HEK293 (cell line): ENCODE measurements at regions not wholly inside any gene's neighbourhood (a gene's known extent, or its start where the extent isn't known, plus 50 kb on each side); places are given as distances from the start of the nearest gene placed in this dataset.

Experiments used
- CTCF ChIA-PET: fragments of 350-600 bp; formaldehyde crosslinking; extraction: SDS; loops from one replicate; lab custom pipeline; 2021; ENCODE audit warnings: antibody characterized with exemption; lab: Yijun Ruan, JAX
- POLR2A ChIA-PET: fragments of 300-600 bp; formaldehyde crosslinking; extraction: SDS; loops from one replicate; lab custom pipeline; 2020; ENCODE audit warnings: antibody characterized with exemption, inconsistent platforms; lab: Yijun Ruan, JAX
- H3K27ac ChIP-seq: fragments of 200-500 bp; sonication (Bioruptor generic); 2 replicates; pipeline ENCODE4 v1.5.1; 2014; ENCODE audit warnings: low read depth, low read length, control low read depth, inconsistent platforms; ENCODE audit errors: extremely low read depth
- H3K36me3 ChIP-seq, 2 experiments: fragments of 200-500 bp in 1 of 2; sonication (Bioruptor generic) in 1 of 2; 1 replicate in 1 of 2; 2 replicates in 1 of 2; pipeline ENCODE4 v1.5.1; 2014 to 2017; ENCODE audit warnings: inconsistent platforms in 2 of 2, low read length in 2 of 2; ENCODE audit not compliant: control insufficient read depth in 2 of 2, insufficient read depth in 1 of 2
- H3K4me1 ChIP-seq: fragments of 200-500 bp; sonication (Bioruptor generic); 2 replicates; pipeline ENCODE4 v1.5.1; 2014; ENCODE audit warnings: mild to moderate bottlenecking, low read length, inconsistent platforms; ENCODE audit not compliant: control insufficient read depth, insufficient read depth
- H3K4me3 ChIP-seq: 2 replicates; pipeline ENCODE4 v1.5.1; 2011; ENCODE audit warnings: low read depth, mild to moderate bottlenecking, control low read depth, low read length, moderate library complexity
- H3K9me3 ChIP-seq: fragments of 200-500 bp; sonication (Bioruptor generic); 2 replicates; pipeline ENCODE4 v1.5.1; 2014; ENCODE audit warnings: low read depth, low read length, inconsistent platforms; ENCODE audit not compliant: control insufficient read depth, insufficient read depth
- HOXA7 ChIP-seq: sonication (generic); formaldehyde crosslinking; IDR thresholded peaks from 2 replicates; pipeline ENCODE4 v1.8.1; 2022; ENCODE audit warnings: missing genetic modification reagents, borderline replicate concordance
- KLF1 ChIP-seq: fragments of 450-650 bp; formaldehyde crosslinking; IDR thresholded peaks from 2 replicates; pipeline ENCODE4 v1.5.1; 2016; ENCODE audit warnings: missing biosample characterization, missing genetic modification characterization
- KLF9 ChIP-seq: fragments of 450-650 bp; formaldehyde crosslinking; IDR thresholded peaks from 2 replicates; pipeline ENCODE4 v1.5.1; 2016; ENCODE audit warnings: missing biosample characterization, missing genetic modification characterization, low read depth
- REPIN1 ChIP-seq: fragments of 450-650 bp; formaldehyde crosslinking; IDR thresholded peaks from 2 replicates; pipeline ENCODE4 v1.5.1; 2017; ENCODE audit warnings: missing biosample characterization, missing genetic modification characterization, low read depth
- WT1 ChIP-seq: fragments of 450-650 bp; formaldehyde crosslinking; IDR thresholded peaks from 2 replicates; pipeline ENCODE4 v1.5.1; 2016; ENCODE audit warnings: missing biosample characterization, missing genetic modification characterization
- YY1 ChIP-seq: fragments of 450-650 bp; formaldehyde crosslinking; IDR thresholded peaks from 2 replicates; pipeline ENCODE4 v1.5.1; 2018; ENCODE audit warnings: missing biosample characterization, missing genetic modification characterization
- ZBTB20 ChIP-seq: fragments of 450-650 bp; formaldehyde crosslinking; IDR thresholded peaks from 2 replicates; pipeline ENCODE4 v1.5.1; 2016; ENCODE audit warnings: missing biosample characterization, missing genetic modification characterization
- ZBTB44 ChIP-seq: fragments of 450-650 bp; IDR thresholded peaks from 2 replicates; pipeline ENCODE4 v1.5.1; 2018; ENCODE audit warnings: missing biosample characterization, mild to moderate bottlenecking, missing genetic modification characterization
- ZBTB48 ChIP-seq: fragments of 450-650 bp; formaldehyde crosslinking; IDR thresholded peaks from 2 replicates; pipeline ENCODE4 v1.5.1; 2016; ENCODE audit warnings: missing biosample characterization, missing genetic modification characterization
- ZIC2 ChIP-seq: fragments of 450-650 bp; formaldehyde crosslinking; IDR thresholded peaks from 2 replicates; pipeline ENCODE4 v1.5.1; 2016; ENCODE audit warnings: missing biosample characterization, missing genetic modification characterization
- ZNF10 ChIP-seq: fragments of 450-650 bp; formaldehyde crosslinking; IDR thresholded peaks from 2 replicates; pipeline ENCODE4 v1.5.1; 2017; ENCODE audit warnings: missing biosample characterization, missing genetic modification characterization
- ZNF140 ChIP-seq: fragments of 450-650 bp; formaldehyde crosslinking; IDR thresholded peaks from 2 replicates; pipeline ENCODE4 v1.5.1; 2016; ENCODE audit warnings: missing biosample characterization, missing genetic modification characterization
- ZNF174 ChIP-seq: fragments of 450-650 bp; formaldehyde crosslinking; IDR thresholded peaks from 2 replicates; pipeline ENCODE4 v1.5.0; 2017; ENCODE audit warnings: missing biosample characterization, mild to moderate bottlenecking, missing genetic modification characterization
- ZNF175 ChIP-seq: fragments of 450-650 bp; formaldehyde crosslinking; IDR thresholded peaks from 2 replicates; pipeline ENCODE4 v1.5.1; 2016; ENCODE audit warnings: missing biosample characterization, missing genetic modification characterization
- ZNF560 ChIP-seq: fragments of 450-650 bp; formaldehyde crosslinking; IDR thresholded peaks from 2 replicates; pipeline ENCODE4 v1.5.1; 2017; ENCODE audit warnings: missing biosample characterization, missing genetic modification characterization, borderline replicate concordance
- ZNF585B ChIP-seq: fragments of 450-650 bp; formaldehyde crosslinking; IDR thresholded peaks from 2 replicates; pipeline ENCODE4 v1.5.1; 2016; ENCODE audit warnings: missing biosample characterization, missing genetic modification characterization
- ZNF623 ChIP-seq: fragments of 450-650 bp; formaldehyde crosslinking; IDR thresholded peaks from 2 replicates; pipeline ENCODE4 v1.5.1; 2016; ENCODE audit warnings: missing biosample characterization, missing genetic modification characterization
- ZNF701 ChIP-seq: fragments of 450-650 bp; formaldehyde crosslinking; IDR thresholded peaks from 2 replicates; pipeline ENCODE4 v1.5.1; 2016; ENCODE audit warnings: missing biosample characterization, missing genetic modification characterization
- ZNF747 ChIP-seq: fragments of 450-650 bp; formaldehyde crosslinking; IDR thresholded peaks from 2 replicates; pipeline ENCODE4 v1.5.1; 2016; ENCODE audit warnings: missing biosample characterization, missing genetic modification characterization
- ZNF776 ChIP-seq: fragments of 450-650 bp; formaldehyde crosslinking; IDR thresholded peaks from 2 replicates; pipeline ENCODE4 v1.5.0; 2017; ENCODE audit warnings: missing biosample characterization, missing genetic modification characterization, borderline replicate concordance
- ZNF777 ChIP-seq: fragments of 450-650 bp; formaldehyde crosslinking; IDR thresholded peaks from 2 replicates; pipeline ENCODE4 v1.5.1; 2017; ENCODE audit warnings: missing biosample characterization, missing genetic modification characterization, borderline replicate concordance
- ZSCAN23 ChIP-seq: fragments of 450-650 bp; formaldehyde crosslinking; IDR thresholded peaks from 2 replicates; pipeline ENCODE4 v1.5.1; 2016; ENCODE audit warnings: missing biosample characterization, missing genetic modification characterization
- TF ChIP-seq, protein P1 (sequence below): fragments of 450-650 bp; formaldehyde crosslinking; IDR thresholded peaks from 2 replicates; pipeline ENCODE4 v1.5.1; 2016; ENCODE audit warnings: missing biosample characterization, missing genetic modification characterization
- TF ChIP-seq, protein P2 (sequence below): fragments of 450-650 bp; formaldehyde crosslinking; IDR thresholded peaks from 2 replicates; pipeline ENCODE4 v1.5.1; 2016; ENCODE audit warnings: missing biosample characterization, missing genetic modification characterization, borderline replicate concordance
- TF ChIP-seq, protein P3 (sequence below): fragments of 450-650 bp; formaldehyde crosslinking; IDR thresholded peaks from 2 replicates; pipeline ENCODE4 v1.5.1; 2017; ENCODE audit warnings: missing biosample characterization, missing genetic modification characterization

- Histone ChIP-seq H3K4me1 (no peaks in the 10 kb centered on the region), H3K36me3 (no peaks in the 10 kb centered on the region), H3K4me3 (no peak overlapping the region), H3K27ac (no peak overlapping the region), H3K9me3 (no peaks in the 10 kb centered on the region)
- ChIA-PET CTCF (no interaction called here), POLR2A (no interaction called here)
- TF ChIP-seq YY1 (tag by site-specific recombination) = no peak
- TF ChIP-seq HOXA7 (CRISPR knock-in tag) = no peak
- no peak for TF ChIP-seq ZNF560
- no peak for TF ChIP-seq ZNF10 (tag by site-specific recombination)
- TF ChIP-seq KLF1 = no peak
- TF ChIP-seq ZNF777 (tag by site-specific recombination) = no peak
- TF ChIP-seq ZIC2 = no peak
- TF ChIP-seq, protein P1, sequence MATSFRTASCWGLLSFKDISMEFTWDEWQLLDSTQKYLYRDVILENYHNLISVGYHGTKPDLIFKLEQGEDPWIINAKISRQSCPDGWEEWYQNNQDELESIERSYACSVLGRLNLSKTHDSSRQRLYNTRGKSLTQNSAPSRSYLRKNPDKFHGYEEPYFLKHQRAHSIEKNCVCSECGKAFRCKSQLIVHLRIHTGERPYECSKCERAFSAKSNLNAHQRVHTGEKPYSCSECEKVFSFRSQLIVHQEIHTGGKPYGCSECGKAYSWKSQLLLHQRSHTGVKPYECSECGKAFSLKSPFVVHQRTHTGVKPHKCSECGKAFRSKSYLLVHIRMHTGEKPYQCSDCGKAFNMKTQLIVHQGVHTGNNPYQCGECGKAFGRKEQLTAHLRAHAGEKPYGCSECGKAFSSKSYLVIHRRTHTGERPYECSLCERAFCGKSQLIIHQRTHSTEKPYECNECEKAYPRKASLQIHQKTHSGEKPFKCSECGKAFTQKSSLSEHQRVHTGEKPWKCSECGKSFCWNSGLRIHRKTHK (tag by site-specific recombination) = no peak
- no peak for TF ChIP-seq ZBTB48
- TF ChIP-seq, protein P2, sequence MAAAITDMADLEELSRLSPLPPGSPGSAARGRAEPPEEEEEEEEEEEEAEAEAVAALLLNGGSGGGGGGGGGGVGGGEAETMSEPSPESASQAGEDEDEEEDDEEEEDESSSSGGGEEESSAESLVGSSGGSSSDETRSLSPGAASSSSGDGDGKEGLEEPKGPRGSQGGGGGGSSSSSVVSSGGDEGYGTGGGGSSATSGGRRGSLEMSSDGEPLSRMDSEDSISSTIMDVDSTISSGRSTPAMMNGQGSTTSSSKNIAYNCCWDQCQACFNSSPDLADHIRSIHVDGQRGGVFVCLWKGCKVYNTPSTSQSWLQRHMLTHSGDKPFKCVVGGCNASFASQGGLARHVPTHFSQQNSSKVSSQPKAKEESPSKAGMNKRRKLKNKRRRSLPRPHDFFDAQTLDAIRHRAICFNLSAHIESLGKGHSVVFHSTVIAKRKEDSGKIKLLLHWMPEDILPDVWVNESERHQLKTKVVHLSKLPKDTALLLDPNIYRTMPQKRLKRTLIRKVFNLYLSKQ (tag by site-specific recombination) = no peak
- TF ChIP-seq ZBTB44 (tag by site-specific recombination) = no peak
- no peak for TF ChIP-seq KLF9 (tag by site-specific recombination)
- TF ChIP-seq ZBTB20 = no peak
- no peak for TF ChIP-seq ZNF174 (tag by site-specific recombination)
- TF ChIP-seq, protein P3, sequence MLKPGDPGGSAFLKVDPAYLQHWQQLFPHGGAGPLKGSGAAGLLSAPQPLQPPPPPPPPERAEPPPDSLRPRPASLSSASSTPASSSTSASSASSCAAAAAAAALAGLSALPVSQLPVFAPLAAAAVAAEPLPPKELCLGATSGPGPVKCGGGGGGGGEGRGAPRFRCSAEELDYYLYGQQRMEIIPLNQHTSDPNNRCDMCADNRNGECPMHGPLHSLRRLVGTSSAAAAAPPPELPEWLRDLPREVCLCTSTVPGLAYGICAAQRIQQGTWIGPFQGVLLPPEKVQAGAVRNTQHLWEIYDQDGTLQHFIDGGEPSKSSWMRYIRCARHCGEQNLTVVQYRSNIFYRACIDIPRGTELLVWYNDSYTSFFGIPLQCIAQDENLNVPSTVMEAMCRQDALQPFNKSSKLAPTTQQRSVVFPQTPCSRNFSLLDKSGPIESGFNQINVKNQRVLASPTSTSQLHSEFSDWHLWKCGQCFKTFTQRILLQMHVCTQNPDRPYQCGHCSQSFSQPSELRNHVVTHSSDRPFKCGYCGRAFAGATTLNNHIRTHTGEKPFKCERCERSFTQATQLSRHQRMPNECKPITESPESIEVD = no peak
- TF ChIP-seq ZNF175 (tag by site-specific recombination) = no peak
- TF ChIP-seq WT1 = no peak
- TF ChIP-seq, all 188 proteins: peak for 0
Observed at GRCh38 chr5:72045692-72046091, 61.6 kb upstream of the MAP1B start.

DNA sequence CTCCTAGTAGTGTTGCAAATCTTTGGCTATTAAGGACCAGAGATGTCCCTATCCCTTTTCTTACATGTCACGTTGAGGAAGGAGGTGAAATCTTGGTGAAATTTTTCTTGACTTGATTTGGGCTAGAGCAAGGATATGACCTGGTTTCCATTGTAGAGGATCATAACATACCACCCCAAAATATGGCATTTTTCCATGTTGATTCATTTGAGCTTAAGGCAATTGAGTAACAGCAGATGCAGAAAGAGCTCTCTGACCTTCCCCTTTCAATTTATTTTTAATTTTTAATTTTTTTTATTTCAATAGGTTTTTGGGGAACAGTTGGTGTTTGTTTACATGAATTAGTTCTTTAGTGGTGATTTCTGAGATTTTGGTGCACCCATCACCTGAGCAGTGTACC is 61.2 kb upstream of the MAP1B start:
- Histone ChIP-seq H3K27ac (no peak overlapping the region), H3K4me1 (no peaks in the 10 kb centered on the region), H3K4me3 (no peak overlapping the region)
- CTCF ChIA-PET = no interaction called here
- POLR2A ChIA-PET = no interaction called here
- no peak for TF ChIP-seq ZNF623 (tag by site-specific recombination)
- no peak for TF ChIP-seq ZNF701
- TF ChIP-seq ZNF747 (tag by site-specific recombination) = no peak
- TF ChIP-seq ZNF585B (tag by site-specific recombination) = no peak
- TF ChIP-seq ZNF776 = no peak
- no peak for TF ChIP-seq REPIN1
- no peak for TF ChIP-seq ZNF140 (tag by site-specific recombination)
- no peak for TF ChIP-seq ZSCAN23 (tag by site-specific recombination)
- TF ChIP-seq, all 188 proteins: peak for 0
- no peaks in the 10 kb centered on the region for H3K36me3 ChIP-seq
- no peaks in the 10 kb centered on the region for H3K9me3 ChIP-seq
